CD14-positive monocyte (primary cell): ENCODE measurements at regions not wholly inside any gene's neighbourhood (a gene's known extent, or its start where the extent isn't known, plus 50 kb on each side); places are given as distances from the start of the nearest gene placed in this dataset.

ENCODE experiments used
- DNase-seq, 3 donors: peaks; one replicate each; pipeline ENCODE4 v3.0.0-alpha.2; 2011 to 2022
- H2AFZ ChIP-seq: 2 replicates; pipeline ENCODE4 v1.6.0; 2012; ENCODE audit warnings: mild to moderate bottlenecking, low read depth, low read length, inconsistent platforms; ENCODE audit not compliant: insufficient read depth, poor library complexity, severe bottlenecking
- H3K27ac ChIP-seq, 2 donors: 1 replicate in 1 of 2; 2 replicates in 1 of 2; pipeline ENCODE4 v1.5.1; 2012 to 2013; ENCODE audit warnings: low read length in 2 of 2, control low read depth in 1 of 2, inconsistent platforms in 1 of 2, low read depth in 1 of 2, mild to moderate bottlenecking in 1 of 2
- H3K27me3 ChIP-seq, 2 donors: one replicate each; pipeline versions ENCODE4 v1.6.0 to v1.6.1; 2011 to 2013; ENCODE audit warnings: low read length in 2 of 2; ENCODE audit not compliant: control insufficient read depth in 2 of 2, insufficient read depth in 2 of 2
- H3K36me3 ChIP-seq, 2 donors: replicated peaks in 1 of 2; 1 replicate in 1 of 2; 2 replicates in 1 of 2; pipeline versions ENCODE4 v1.5.1 to v1.6.1; 2012 to 2013; ENCODE audit warnings: low read length in 2 of 2, control low read depth in 1 of 2, inconsistent platforms in 1 of 2, mild to moderate bottlenecking in 1 of 2; ENCODE audit not compliant: insufficient read depth in 2 of 2, control insufficient read depth in 1 of 2
- H3K4me1 ChIP-seq, 2 donors: 1 replicate in 1 of 2; 2 replicates in 1 of 2; pipeline versions ENCODE4 v1.5.1 to v1.6.1; 2012 to 2013; ENCODE audit warnings: low read length in 2 of 2, control low read depth in 1 of 2, inconsistent platforms in 1 of 2, mild to moderate bottlenecking in 1 of 2, moderate library complexity in 1 of 2; ENCODE audit not compliant: insufficient read depth in 2 of 2, control insufficient read depth in 1 of 2
- H3K4me2 ChIP-seq: replicated peaks from 2 replicates; pipeline ENCODE3; 2012; ENCODE audit warnings: low read length, moderate library complexity, mild to moderate bottlenecking; ENCODE audit not compliant: poor library complexity, severe bottlenecking; ENCODE audit errors: extremely low read depth
- H3K4me3 ChIP-seq, 3 experiments: fragments of 200-600 bp in 1 of 3; sonication (generic) in 1 of 3; replicated peaks in 1 of 3; 1 replicate in 2 of 3; 2 replicates in 1 of 3; pipeline ENCODE4 v1.5.1; 2011 to 2013; ENCODE audit warnings: low read length in 3 of 3, mild to moderate bottlenecking in 3 of 3, control low read depth in 2 of 3, low read depth in 2 of 3, inconsistent platforms in 1 of 3, moderate library complexity in 1 of 3
- H3K79me2 ChIP-seq: 2 replicates; pipeline ENCODE4 v1.6.0; 2012; ENCODE audit warnings: mild to moderate bottlenecking, control low read depth, inconsistent platforms, low read length, moderate library complexity; ENCODE audit not compliant: insufficient read depth
- H3K9ac ChIP-seq: 2 replicates; pipeline ENCODE4 v1.6.0; 2017; ENCODE audit warnings: low read length, mild to moderate bottlenecking; ENCODE audit not compliant: insufficient read depth, poor library complexity, severe bottlenecking
- H3K9me3 ChIP-seq, 2 donors: replicated peaks in 1 of 2; 1 replicate in 1 of 2; 2 replicates in 1 of 2; pipeline versions ENCODE4 v1.5.1 to v1.6.1; 2012 to 2013; ENCODE audit warnings: low read length in 2 of 2, control low read depth in 1 of 2; ENCODE audit not compliant: control insufficient read depth in 1 of 2, insufficient read depth in 1 of 2
- H4K20me1 ChIP-seq: 2 replicates; pipeline ENCODE4 v1.6.0; 2012; ENCODE audit warnings: mild to moderate bottlenecking, low read length, control low read depth, moderate library complexity; ENCODE audit not compliant: insufficient read depth
- H3K27ac Mint-ChIP-seq, 7 donors: one replicate each; pipeline ENCODE4 v1.8.0; 2020; ENCODE audit warnings: mild to moderate bottlenecking in 7 of 7, mixed read lengths in 7 of 7, moderate library complexity in 6 of 7, inconsistent platforms in 2 of 7
- H3K27me3 Mint-ChIP-seq, 3 donors: one replicate each; pipeline ENCODE4 v1.8.0; 2021 to 2022; ENCODE audit warnings: low read depth in 3 of 3, mild to moderate bottlenecking in 3 of 3, mixed read lengths in 3 of 3, moderate library complexity in 3 of 3, inconsistent platforms in 1 of 3
- H3K36me3 Mint-ChIP-seq, 2 donors: one replicate each; pipeline ENCODE4 v1.8.0; 2020; ENCODE audit warnings: mixed read lengths in 2 of 2, inconsistent platforms in 1 of 2, mild to moderate bottlenecking in 1 of 2
- H3K4me1 Mint-ChIP-seq: one replicate; pipeline ENCODE4 v1.8.0; 2020; ENCODE audit warnings: mild to moderate bottlenecking, mixed read lengths
- H3K4me3 Mint-ChIP-seq, 2 donors: one replicate each; pipeline ENCODE4 v1.8.0; 2020; ENCODE audit warnings: mild to moderate bottlenecking in 2 of 2, mixed read lengths in 2 of 2, moderate library complexity in 1 of 2
- H3K9me3 Mint-ChIP-seq, 7 donors: one replicate each; pipeline ENCODE4 v1.8.0; 2020 to 2022; ENCODE audit warnings: mixed read lengths in 7 of 7, mild to moderate bottlenecking in 6 of 7, moderate library complexity in 6 of 7, inconsistent platforms in 2 of 7
- CTCF ChIP-seq: fragments of 200-600 bp; IDR thresholded peaks from one replicate; pipeline ENCODE4 v1.8.0; 2022; ENCODE audit warnings: antibody characterized with exemption, mild to moderate bottlenecking
- WGBS: methylation state at CpG from one replicate; pipeline ENCODE4 v1.1.5; 2013; ENCODE audit warnings: missing lambda C conversion rate; ENCODE audit not compliant: insufficient coverage; 5-methylcytosine and 5-hydroxymethylcytosine counted together
- intact Hi-C, 2 donors: fragments of 100-400 bp; cut with micrococcal nuclease; formaldehyde crosslinking; loops; one replicate each; pipeline versions ENCODE4 v1.15.0 to v1.15.1; 2023

DNA sequence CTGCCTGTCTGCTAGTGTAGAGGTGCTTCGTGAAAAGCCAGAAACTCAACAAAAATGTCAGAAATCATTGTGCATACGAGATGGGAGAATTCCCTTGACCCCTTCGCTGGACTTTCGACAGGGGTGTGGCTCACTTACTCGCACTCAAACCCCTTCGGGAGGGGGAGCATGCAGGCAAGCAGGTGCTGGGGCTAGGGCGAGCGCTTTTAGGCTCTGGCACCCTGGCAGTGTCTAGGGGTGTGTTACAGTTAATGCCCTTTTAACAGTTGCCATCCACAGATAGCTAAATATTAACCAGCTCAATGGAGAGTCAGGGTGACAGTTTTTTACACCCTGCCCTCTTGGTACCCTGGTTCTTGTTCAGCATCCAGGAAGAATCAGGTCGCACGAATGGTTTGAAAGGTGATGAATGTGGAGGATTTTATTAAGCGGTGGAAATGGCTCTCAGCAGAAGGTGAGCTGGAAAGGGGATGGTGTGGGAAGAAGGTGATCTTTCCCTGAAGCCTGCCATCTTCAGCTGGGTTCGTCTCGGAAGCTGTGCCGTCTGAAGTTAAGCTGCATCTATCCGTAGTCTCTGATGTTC lies 59.6 kb upstream of the SHANK2 start:
- no peaks in the 10 kb centered on the region for H3K36me3 Mint-ChIP-seq
- Histone ChIP-seq H3K9me3 (peaks cover 2 to 10% of the 10 kb centered on the region in 2 donors), H3K9ac (no peak overlapping the region), H3K4me1 (no peaks in the 10 kb centered on the region), H3K4me2 (no peak overlapping the region), H3K79me2 (no peaks in the 10 kb centered on the region), H3K4me3 (no peak overlapping the region), H3K27ac (no peak overlapping the region), H3K27me3 (no peaks in the 10 kb centered on the region), H4K20me1 (no peaks in the 10 kb centered on the region), H3K36me3 (no peaks in the 10 kb centered on the region), H2AFZ (no peak overlapping the region)
- intact Hi-C loops, result no loop called here
- H3K4me1 Mint-ChIP-seq, result no peaks in the 10 kb centered on the region
- no peak for TF ChIP-seq CTCF
- no peak for DNase-seq
- no peak overlapping the region for H3K4me3 Mint-ChIP-seq
- H3K9me3 Mint-ChIP-seq, result peaks cover 0 to 11% (median 7%) of the 10 kb centered on the region in 7 donors
- no peak overlapping the region for H3K27ac Mint-ChIP-seq
- WGBS, result 84% methylated on average over 8 of the region's 15 CpGs
- peaks cover 0 to 4% (median 3%) of the 10 kb centered on the region in 3 donors for H3K27me3 Mint-ChIP-seq

GRCh38 chr11:71311176-71311925 lies 59.0 kb upstream of the SHANK2 start:
- peaks cover 0 to 4% (median 3%) of the 10 kb centered on the region in 3 donors for H3K27me3 Mint-ChIP-seq
- no peaks in the 10 kb centered on the region for H3K27me3 ChIP-seq
- no peaks in the 10 kb centered on the region for H3K4me1 ChIP-seq
- H3K79me2 ChIP-seq, result no peaks in the 10 kb centered on the region
- no peaks in the 10 kb centered on the region for H3K36me3 ChIP-seq
- peaks cover 0 to 6% (median 2%) of the 10 kb centered on the region in 7 donors for H3K9me3 Mint-ChIP-seq
- no peak overlapping the region for H3K4me3 Mint-ChIP-seq
- no peak for TF ChIP-seq CTCF
- H3K4me3 ChIP-seq, result no peak overlapping the region
- H3K9me3 ChIP-seq, result peaks cover 0 to 3% of the 10 kb centered on the region in 2 donors
- H3K36me3 Mint-ChIP-seq, result no peaks in the 10 kb centered on the region
- H3K4me1 Mint-ChIP-seq, result no peaks in the 10 kb centered on the region
- no peak overlapping the region for H3K4me2 ChIP-seq
- 90% methylated on average over 12 of the region's 13 CpGs for WGBS
- H3K27ac Mint-ChIP-seq, result no peak overlapping the region
- H3K27ac ChIP-seq, result no peak overlapping the region
- no peak for DNase-seq
- H3K9ac ChIP-seq, result no peak overlapping the region
- no peak overlapping the region for H2AFZ ChIP-seq
- no peaks in the 10 kb centered on the region for H4K20me1 ChIP-seq
- intact Hi-C loops, result no loop called here
